HG02943 (cell line): ENCODE measurements at regions not wholly inside any gene's neighbourhood (a gene's known extent, or its start where the extent isn't known, plus 50 kb on each side); places are given as distances from the start of the nearest gene placed in this dataset.

Source experiments
- ATAC-seq: cut with Tn5 transposase; IDR thresholded peaks from one replicate; pipeline ENCODE4 v1.9.1; 2021; ENCODE audit warnings: mild to moderate bottlenecking, low read depth, moderate library complexity; ENCODE audit not compliant: unreplicated experiment

DNA sequence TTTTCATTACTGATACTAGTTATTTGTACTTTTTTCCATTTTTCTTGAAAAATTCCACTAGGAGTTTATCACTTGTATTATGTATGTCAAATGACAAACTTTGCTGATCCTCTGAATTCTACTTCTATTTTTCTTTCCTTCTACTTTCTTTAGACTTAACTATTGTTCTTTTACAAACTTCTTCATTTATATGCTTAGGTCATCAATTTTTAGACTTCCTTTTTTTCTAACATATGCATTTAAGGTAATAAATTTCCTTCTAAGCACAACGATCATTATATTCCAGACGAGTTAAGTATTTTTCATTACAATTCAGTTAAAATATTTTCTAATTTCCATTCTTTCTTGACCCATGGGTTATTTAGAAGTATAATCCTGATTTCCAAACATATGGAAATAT is 240.8 kb downstream of the NHLRC3 start:
- ATAC-seq = no peak

DNA sequence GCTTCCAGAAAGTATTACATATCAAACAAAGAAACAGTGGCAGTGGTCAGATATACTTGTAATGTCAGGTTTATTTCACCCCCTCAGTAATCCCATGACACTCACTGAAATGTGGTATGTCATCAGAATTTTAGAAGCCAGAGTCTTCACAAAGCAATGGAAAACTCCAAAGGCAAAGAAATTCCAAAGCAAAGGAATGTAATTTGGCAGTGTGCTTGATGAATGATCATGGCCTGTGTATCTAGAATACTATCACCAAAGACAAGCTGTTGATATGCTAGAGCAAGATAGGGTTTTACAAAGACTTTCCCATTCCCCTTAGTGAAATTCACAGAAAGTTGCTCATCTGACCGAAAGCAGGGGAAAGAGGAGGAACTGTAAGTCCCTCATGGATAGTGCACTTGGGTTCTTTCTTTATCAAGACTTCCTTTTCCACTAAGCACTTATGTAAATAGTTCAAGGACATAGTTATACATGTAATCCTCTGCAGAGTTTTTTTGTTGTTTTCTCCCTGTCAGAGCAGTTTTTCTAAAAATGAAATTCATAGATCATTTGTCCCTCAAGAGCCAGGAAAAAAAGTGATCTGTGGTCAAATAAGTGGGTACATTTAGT is 243.4 kb downstream of the NHLRC3 start:
- no peak for ATAC-seq

DNA sequence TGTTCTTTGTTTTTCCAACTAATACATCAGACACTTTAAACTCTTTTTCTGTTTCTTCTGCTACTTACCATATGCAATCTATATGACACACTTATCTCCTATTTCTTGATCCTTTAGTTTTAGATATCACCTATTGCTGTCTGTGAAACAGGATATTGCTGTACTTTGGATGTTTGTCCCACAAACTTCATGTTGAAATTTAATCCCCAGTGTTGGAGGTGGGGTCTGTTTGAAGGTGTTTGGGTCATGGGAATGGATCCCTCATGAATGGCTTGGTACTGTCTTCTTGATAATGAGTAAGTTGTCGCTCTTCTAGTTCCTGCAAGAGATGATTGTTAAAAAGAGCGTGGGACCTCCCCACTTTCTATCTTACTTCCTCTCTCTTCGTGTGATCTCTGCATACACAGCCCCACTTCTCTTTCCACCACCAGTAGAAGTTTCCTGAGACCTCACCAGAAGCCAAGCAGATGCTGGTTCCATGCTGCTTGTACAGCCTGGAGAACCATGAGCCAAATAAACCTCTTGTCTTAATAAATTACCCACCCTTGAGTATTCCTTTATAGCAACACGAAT is 244.2 kb downstream of the NHLRC3 start:
- peak; percentile 95 for ATAC-seq

DNA sequence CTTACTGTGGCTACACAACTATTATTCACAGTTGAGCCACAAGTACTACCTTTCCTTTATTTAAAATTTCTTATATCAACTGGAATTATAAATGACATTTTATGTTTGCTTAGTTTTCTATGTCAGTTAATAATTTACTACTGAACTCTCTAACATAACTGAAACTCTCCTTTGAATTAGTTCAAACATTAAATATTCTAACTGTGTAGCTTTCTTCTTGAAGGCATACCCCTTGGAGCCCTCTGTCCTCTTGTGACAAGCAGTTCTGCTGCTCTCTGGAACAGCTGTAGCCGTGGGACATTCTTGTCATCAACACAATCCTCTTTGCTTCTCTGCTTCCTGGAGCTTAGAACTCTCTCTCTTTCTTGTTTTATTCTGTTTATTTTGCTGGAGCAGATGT is 244.8 kb downstream of the NHLRC3 start:
- peak; percentile 54 for ATAC-seq

DNA sequence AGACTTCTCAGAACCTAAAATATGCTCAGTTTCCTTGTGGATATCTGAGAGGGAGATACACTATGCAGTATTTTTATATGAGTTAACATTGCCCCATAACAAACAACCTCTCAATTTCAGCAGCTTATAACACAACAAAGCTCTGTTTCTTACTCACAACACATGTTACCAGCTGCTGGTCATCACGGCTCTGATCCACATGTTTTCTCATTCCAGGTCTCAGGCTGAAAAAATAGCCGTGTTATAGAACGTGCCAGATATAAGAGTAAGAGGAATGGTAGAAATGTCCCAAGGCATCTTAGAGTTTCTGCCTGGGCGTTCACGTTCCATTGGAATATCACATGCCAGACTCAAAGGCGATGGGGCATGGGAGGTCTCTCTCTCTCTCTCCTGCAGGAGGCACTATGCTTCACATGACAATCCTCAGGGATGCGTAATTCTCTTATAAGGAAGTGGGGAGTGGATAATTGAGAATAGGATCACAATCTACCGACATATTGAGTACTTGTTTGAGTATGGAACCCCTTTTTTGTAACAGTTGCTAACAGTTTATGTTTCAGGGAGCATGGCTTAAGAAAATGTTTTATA is 246.6 kb downstream of the NHLRC3 start:
- ATAC-seq = no peak
